ENCODE measurements at regions not wholly inside any gene's neighbourhood (a gene's known extent, or its start where the extent isn't known, plus 50 kb on each side); places are given as distances from the start of the nearest gene placed in this dataset.

- no peak for TF ChIP-seq POLR2A (IDR thresholded peaks at IDR 0.05)
- TF ChIP-seq CTCF (IDR thresholded peaks at IDR 0.05) = no peak
These were observed 466.4 kb downstream of the STIM2 start for GRCh38 chr4:27326991-27327390.

Data from lower leg skin (tissue), 3 donors.